ENCODE measurements at regions not wholly inside any gene's neighbourhood (a gene's known extent, or its start where the extent isn't known, plus 50 kb on each side); places are given as distances from the start of the nearest gene placed in this dataset.

- Histone ChIP-seq H3K27ac (no peak overlapping the region), H3K9me3 (no peaks in the 10 kb centered on the region), H3K36me3 (no peaks in the 10 kb centered on the region), H3K27me3 (peaks cover 0 to 5% of the 10 kb centered on the region in 2 donors), H3K4me3 (no peak overlapping the region), H3K4me1 (no peaks in the 10 kb centered on the region)
- intact Hi-C loops (cut with DNase I; ENCODE audit: low total_unique reads), result no loop called here
- TF ChIP-seq CTCF (IDR thresholded peaks at IDR 0.05) (no peak), POLR2A (IDR thresholded peaks at IDR 0.05) (no peak)
- DNase-seq, result no peak
Observed at GRCh38 chrX:149248073-149248625, 257.0 kb downstream of the IDS start.

- H3K36me3 ChIP-seq, result no peaks in the 10 kb centered on the region
- intact Hi-C loops (cut with DNase I; ENCODE audit: low total_unique reads), result no loop called here
Observed at GRCh38 chrX:149230689-149231088, 274.4 kb downstream of the IDS start.

GRCh38 chrX:149223854-149224253, 281.3 kb downstream of the IDS start:
- Histone ChIP-seq H3K4me1 (no peaks in the 10 kb centered on the region), H3K27ac (no peak overlapping the region), H3K27me3 (no peaks in the 10 kb centered on the region), H3K36me3 (no peaks in the 10 kb centered on the region), H3K9me3 (no peaks in the 10 kb centered on the region), H3K4me3 (no peak overlapping the region)
- intact Hi-C loops (cut with DNase I; ENCODE audit: low total_unique reads), result no loop called here
- DNase-seq, result no peak
- TF ChIP-seq CTCF (IDR thresholded peaks at IDR 0.05) (no peak), POLR2A (IDR thresholded peaks at IDR 0.05) (no peak)

More at GRCh38 chrX:149230689-149231088, 274.4 kb downstream of the IDS start:
- no peak overlapping the region for H3K4me3 ChIP-seq
- no peaks in the 10 kb centered on the region for H3K9me3 ChIP-seq
- no peaks in the 10 kb centered on the region for H3K4me1 ChIP-seq
- no peak for DNase-seq
- H3K27me3 ChIP-seq, result no peaks in the 10 kb centered on the region
- TF ChIP-seq POLR2A (IDR thresholded peaks at IDR 0.05) (no peak), CTCF (IDR thresholded peaks at IDR 0.05) (no peak)
- no peak overlapping the region for H3K27ac ChIP-seq

GRCh38 chrX:149222040-149222439, 283.1 kb downstream of the IDS start:
- intact Hi-C loops (cut with DNase I; ENCODE audit: low total_unique reads), result no loop called here
- no peaks in the 10 kb centered on the region for H3K4me1 ChIP-seq
- no peak overlapping the region for H3K4me3 ChIP-seq
- no peaks in the 10 kb centered on the region for H3K27me3 ChIP-seq
- DNase-seq, result no peak
- TF ChIP-seq CTCF (IDR thresholded peaks at IDR 0.05) (no peak), POLR2A (IDR thresholded peaks at IDR 0.05) (no peak)
- H3K27ac ChIP-seq, result no peak overlapping the region
- no peaks in the 10 kb centered on the region for H3K36me3 ChIP-seq
- H3K9me3 ChIP-seq, result no peaks in the 10 kb centered on the region

DNA sequence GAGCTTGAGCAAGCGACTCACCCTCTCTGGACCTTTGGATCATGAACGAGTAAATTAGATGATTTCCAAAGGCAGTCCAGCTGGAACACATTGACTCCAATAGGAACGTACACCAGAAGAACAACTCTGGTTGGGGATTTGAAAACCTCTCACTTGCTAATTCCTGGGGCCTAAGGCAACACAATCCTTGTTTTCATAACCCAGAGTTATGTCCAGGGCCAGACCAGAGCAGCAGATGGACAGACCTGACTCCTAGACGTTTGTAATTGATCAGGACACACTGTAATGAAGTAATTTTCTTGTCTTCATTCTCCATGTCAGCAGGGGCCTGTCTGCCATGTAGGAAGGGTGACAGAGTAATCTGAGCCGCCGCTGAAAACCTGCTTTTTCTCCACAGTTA, 283.9 kb downstream of the IDS start:
- intact Hi-C loops (cut with DNase I; ENCODE audit: low total_unique reads), result no loop called here
- Histone ChIP-seq H3K9me3 (no peaks in the 10 kb centered on the region), H3K27ac (no peak overlapping the region), H3K27me3 (no peaks in the 10 kb centered on the region), H3K4me3 (no peak overlapping the region), H3K4me1 (no peaks in the 10 kb centered on the region), H3K36me3 (no peaks in the 10 kb centered on the region)
- no peak for TF ChIP-seq CTCF (IDR thresholded peaks at IDR 0.05)
- no peak for TF ChIP-seq POLR2A (IDR thresholded peaks at IDR 0.05)
- DNase-seq, result no peak
